HEK293 (cell line): ENCODE measurements at regions not wholly inside any gene's neighbourhood (a gene's known extent, or its start where the extent isn't known, plus 50 kb on each side); places are given as distances from the start of the nearest gene placed in this dataset.

ENCODE experiments used
- CTCF ChIA-PET: fragments of 350-600 bp; formaldehyde crosslinking; extraction: SDS; loops from one replicate; lab custom pipeline; 2021; ENCODE audit warnings: antibody characterized with exemption; lab: Yijun Ruan, JAX
- POLR2A ChIA-PET: fragments of 300-600 bp; formaldehyde crosslinking; extraction: SDS; loops from one replicate; lab custom pipeline; 2020; ENCODE audit warnings: antibody characterized with exemption, inconsistent platforms; lab: Yijun Ruan, JAX
- H3K27ac ChIP-seq: fragments of 200-500 bp; sonication (Bioruptor generic); 2 replicates; pipeline ENCODE4 v1.5.1; 2014; ENCODE audit warnings: low read depth, low read length, control low read depth, inconsistent platforms; ENCODE audit errors: extremely low read depth
- H3K36me3 ChIP-seq, 2 experiments: fragments of 200-500 bp in 1 of 2; sonication (Bioruptor generic) in 1 of 2; 1 replicate in 1 of 2; 2 replicates in 1 of 2; pipeline ENCODE4 v1.5.1; 2014 to 2017; ENCODE audit warnings: inconsistent platforms in 2 of 2, low read length in 2 of 2; ENCODE audit not compliant: control insufficient read depth in 2 of 2, insufficient read depth in 1 of 2
- H3K4me1 ChIP-seq: fragments of 200-500 bp; sonication (Bioruptor generic); 2 replicates; pipeline ENCODE4 v1.5.1; 2014; ENCODE audit warnings: mild to moderate bottlenecking, low read length, inconsistent platforms; ENCODE audit not compliant: control insufficient read depth, insufficient read depth
- H3K4me3 ChIP-seq: 2 replicates; pipeline ENCODE4 v1.5.1; 2011; ENCODE audit warnings: low read depth, mild to moderate bottlenecking, control low read depth, low read length, moderate library complexity
- H3K9me3 ChIP-seq: fragments of 200-500 bp; sonication (Bioruptor generic); 2 replicates; pipeline ENCODE4 v1.5.1; 2014; ENCODE audit warnings: low read depth, low read length, inconsistent platforms; ENCODE audit not compliant: control insufficient read depth, insufficient read depth
- GLIS1 ChIP-seq: fragments of 450-650 bp; formaldehyde crosslinking; IDR thresholded peaks from 2 replicates; pipeline ENCODE4 v1.5.1; 2016; ENCODE audit warnings: missing biosample characterization, missing genetic modification characterization
- KLF1 ChIP-seq: fragments of 450-650 bp; formaldehyde crosslinking; IDR thresholded peaks from 2 replicates; pipeline ENCODE4 v1.5.1; 2016; ENCODE audit warnings: missing biosample characterization, missing genetic modification characterization
- KLF10 ChIP-seq: fragments of 450-650 bp; IDR thresholded peaks from 2 replicates; pipeline ENCODE4 v1.5.1; 2018; ENCODE audit warnings: missing biosample characterization, mild to moderate bottlenecking, missing genetic modification characterization
- MZF1 ChIP-seq: fragments of 450-650 bp; formaldehyde crosslinking; IDR thresholded peaks from 2 replicates; pipeline ENCODE4 v1.5.1; 2017; ENCODE audit warnings: missing biosample characterization, missing genetic modification characterization, borderline replicate concordance
- WT1 ChIP-seq: fragments of 450-650 bp; formaldehyde crosslinking; IDR thresholded peaks from 2 replicates; pipeline ENCODE4 v1.5.1; 2016; ENCODE audit warnings: missing biosample characterization, missing genetic modification characterization
- ZEB2 ChIP-seq: fragments of 450-650 bp; formaldehyde crosslinking; IDR thresholded peaks from 2 replicates; pipeline ENCODE4 v1.5.1; 2016; ENCODE audit warnings: missing biosample characterization, missing genetic modification characterization
- ZNF19 ChIP-seq: fragments of 450-650 bp; formaldehyde crosslinking; IDR thresholded peaks from 2 replicates; pipeline ENCODE4; 2016; ENCODE audit warnings: missing biosample characterization, missing genetic modification characterization, low read depth
- ZNF248 ChIP-seq: fragments of 450-650 bp; formaldehyde crosslinking; IDR thresholded peaks from 2 replicates; pipeline ENCODE4 v1.5.1; 2017; ENCODE audit warnings: missing biosample characterization, missing genetic modification characterization
- ZNF366 ChIP-seq: fragments of 450-650 bp; formaldehyde crosslinking; conservative IDR thresholded peaks from 2 replicates; pipeline ENCODE4 v1.5.1; 2016; ENCODE audit warnings: missing biosample characterization, missing genetic modification characterization
- ZNF416 ChIP-seq: fragments of 450-650 bp; formaldehyde crosslinking; IDR thresholded peaks from 2 replicates; pipeline ENCODE4 v1.5.1; 2016; ENCODE audit warnings: missing biosample characterization, missing genetic modification characterization
- ZNF433 ChIP-seq: fragments of 450-650 bp; formaldehyde crosslinking; IDR thresholded peaks from 2 replicates; pipeline ENCODE4 v1.5.1; 2016; ENCODE audit warnings: missing biosample characterization, missing genetic modification characterization, low read depth
- ZNF510 ChIP-seq: fragments of 450-650 bp; formaldehyde crosslinking; IDR thresholded peaks from 2 replicates; pipeline ENCODE4 v1.5.1; 2018; ENCODE audit warnings: mild to moderate bottlenecking, missing genetic modification characterization, missing biosample characterization; ENCODE audit not compliant: insufficient replicate concordance
- ZNF521 ChIP-seq: fragments of 450-650 bp; formaldehyde crosslinking; IDR thresholded peaks from 2 replicates; pipeline ENCODE4 v1.5.1; 2017; ENCODE audit warnings: missing biosample characterization, mild to moderate bottlenecking, missing genetic modification characterization
- ZNF596 ChIP-seq: fragments of 450-650 bp; IDR thresholded peaks from 2 replicates; pipeline ENCODE4 v1.5.0; 2018; ENCODE audit warnings: missing biosample characterization, mild to moderate bottlenecking, missing genetic modification characterization, moderate library complexity
- ZNF664 ChIP-seq: fragments of 450-650 bp; formaldehyde crosslinking; IDR thresholded peaks from 2 replicates; pipeline ENCODE4 v1.5.1; 2016; ENCODE audit warnings: missing biosample characterization, missing genetic modification characterization
- ZNF777 ChIP-seq: fragments of 450-650 bp; formaldehyde crosslinking; IDR thresholded peaks from 2 replicates; pipeline ENCODE4 v1.5.1; 2017; ENCODE audit warnings: missing biosample characterization, missing genetic modification characterization, borderline replicate concordance
- ZSCAN18 ChIP-seq: fragments of 450-650 bp; formaldehyde crosslinking; IDR thresholded peaks from 2 replicates; pipeline ENCODE4 v1.5.1; 2016; ENCODE audit warnings: missing biosample characterization, missing genetic modification characterization
- TF ChIP-seq, protein P1 (sequence below): fragments of 450-650 bp; formaldehyde crosslinking; IDR thresholded peaks from 2 replicates; pipeline ENCODE4 v1.5.1; 2016; ENCODE audit warnings: missing biosample characterization, missing genetic modification characterization
- TF ChIP-seq, protein P2 (sequence below): fragments of 450-650 bp; formaldehyde crosslinking; conservative IDR thresholded peaks from 2 replicates; pipeline ENCODE4 v1.5.1; 2016; ENCODE audit warnings: low read depth, missing biosample characterization, missing genetic modification characterization

GRCh38 chr11:8839306-8839956 lies 71.6 kb upstream of the AKIP1 start (continued):
- TF ChIP-seq, protein P1, sequence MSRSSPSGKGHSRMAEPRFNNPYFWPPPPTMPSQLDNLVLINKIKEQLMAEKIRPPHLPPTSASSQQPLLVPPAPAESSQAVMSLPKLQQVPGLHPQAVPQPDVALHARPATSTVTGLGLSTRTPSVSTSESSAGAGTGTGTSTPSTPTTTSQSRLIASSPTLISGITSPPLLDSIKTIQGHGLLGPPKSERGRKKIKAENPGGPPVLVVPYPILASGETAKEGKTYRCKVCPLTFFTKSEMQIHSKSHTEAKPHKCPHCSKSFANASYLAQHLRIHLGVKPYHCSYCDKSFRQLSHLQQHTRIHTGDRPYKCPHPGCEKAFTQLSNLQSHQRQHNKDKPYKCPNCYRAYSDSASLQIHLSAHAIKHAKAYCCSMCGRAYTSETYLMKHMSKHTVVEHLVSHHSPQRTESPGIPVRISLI (tag by site-specific recombination): no peak
- TF ChIP-seq ZNF248 (tag by site-specific recombination) (no peak), ZNF366 (no peak), ZEB2 (no peak)

DNA sequence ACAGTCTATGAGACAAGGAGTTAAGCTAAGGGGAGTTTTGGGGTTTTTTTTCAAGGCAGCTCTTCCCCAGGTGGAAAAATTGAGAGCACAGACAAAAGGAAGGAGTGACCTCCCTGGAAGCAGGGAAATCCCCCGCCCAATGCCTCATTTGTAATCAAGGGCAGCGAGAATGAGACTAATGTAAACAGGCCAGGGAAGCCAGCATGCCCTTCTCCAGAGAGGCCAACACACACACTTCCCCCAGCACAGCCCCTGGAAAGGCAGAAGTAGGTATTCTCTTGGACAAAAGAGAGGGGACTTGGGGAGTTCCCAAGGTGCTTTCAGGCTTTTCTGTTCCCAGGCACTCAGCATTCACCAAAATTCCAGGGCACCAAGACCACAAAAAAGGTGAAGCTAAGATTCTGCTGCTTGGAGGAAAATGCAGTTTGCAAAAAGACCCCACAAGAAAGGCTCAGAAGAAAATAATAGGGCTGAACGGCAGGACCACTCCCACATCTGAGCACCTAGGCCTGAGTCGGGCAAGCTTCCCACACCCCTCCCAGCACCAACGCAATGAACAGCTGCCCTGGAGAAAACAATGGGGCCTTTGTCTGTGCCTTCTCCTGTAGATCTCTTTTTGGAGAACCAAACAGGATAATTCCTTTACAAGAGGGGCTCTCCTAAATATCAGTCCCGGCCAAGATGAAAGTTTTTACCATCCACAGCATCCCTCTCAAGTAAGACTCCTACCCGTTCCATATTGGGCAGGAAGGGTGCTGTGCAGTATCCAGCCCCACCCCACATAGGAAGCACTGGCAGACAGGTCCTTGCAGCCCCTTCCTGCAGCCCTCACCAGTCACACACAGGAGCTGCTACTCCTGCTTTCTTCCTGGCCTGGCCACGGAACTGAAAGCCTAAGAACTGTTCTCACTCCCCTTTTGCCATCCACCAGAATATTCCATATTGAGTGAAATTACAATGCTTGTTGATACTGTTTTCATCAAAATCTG lies 70.7 kb upstream of the AKIP1 start:
- ChIA-PET POLR2A (interaction anchor here (0.6 to 1.3 kb wide), 3 partner anchors 31 to 640 kb away, joined by 3 to 4 read pairs (median 4); no protein-coding TSS in a partner anchor), CTCF (interaction anchor here (0.5 to 0.7 kb wide), 4 partner anchors 14 to 641 kb away, joined by 3 to 6 read pairs (median 4); no protein-coding TSS in a partner anchor)
- Histone ChIP-seq H3K4me1 (no peaks in the 10 kb centered on the region), H3K27ac (no peak overlapping the region), H3K9me3 (no peaks in the 10 kb centered on the region), H3K4me3 (no peak overlapping the region), H3K36me3 (no peaks in the 10 kb centered on the region)
- TF ChIP-seq ZNF596 (tag by site-specific recombination): no peak
- TF ChIP-seq MZF1 (tag by site-specific recombination): no peak
- TF ChIP-seq GLIS1: no peak
- no peak for TF ChIP-seq ZNF510 (tag by site-specific recombination)
- no peak for TF ChIP-seq ZNF664 (tag by site-specific recombination)

GRCh38 chr11:8841899-8842298 lies 69.1 kb upstream of the AKIP1 start:
- H3K4me1 ChIP-seq: no peaks in the 10 kb centered on the region
- H3K9me3 ChIP-seq: no peaks in the 10 kb centered on the region
- POLR2A ChIA-PET: no interaction called here
- no peak overlapping the region for H3K27ac ChIP-seq
- CTCF ChIA-PET: no interaction called here
- TF ChIP-seq ZNF521 (tag by site-specific recombination) (no peak), KLF1 (tag by site-specific recombination) (no peak), ZNF416 (tag by site-specific recombination) (no peak), WT1 (tag by site-specific recombination) (no peak), ZNF433 (tag by site-specific recombination) (no peak), ZSCAN18 (no peak), KLF10 (no peak), ZNF19 (tag by site-specific recombination) (no peak), ZNF777 (tag by site-specific recombination) (no peak)
- TF ChIP-seq, protein P2, sequence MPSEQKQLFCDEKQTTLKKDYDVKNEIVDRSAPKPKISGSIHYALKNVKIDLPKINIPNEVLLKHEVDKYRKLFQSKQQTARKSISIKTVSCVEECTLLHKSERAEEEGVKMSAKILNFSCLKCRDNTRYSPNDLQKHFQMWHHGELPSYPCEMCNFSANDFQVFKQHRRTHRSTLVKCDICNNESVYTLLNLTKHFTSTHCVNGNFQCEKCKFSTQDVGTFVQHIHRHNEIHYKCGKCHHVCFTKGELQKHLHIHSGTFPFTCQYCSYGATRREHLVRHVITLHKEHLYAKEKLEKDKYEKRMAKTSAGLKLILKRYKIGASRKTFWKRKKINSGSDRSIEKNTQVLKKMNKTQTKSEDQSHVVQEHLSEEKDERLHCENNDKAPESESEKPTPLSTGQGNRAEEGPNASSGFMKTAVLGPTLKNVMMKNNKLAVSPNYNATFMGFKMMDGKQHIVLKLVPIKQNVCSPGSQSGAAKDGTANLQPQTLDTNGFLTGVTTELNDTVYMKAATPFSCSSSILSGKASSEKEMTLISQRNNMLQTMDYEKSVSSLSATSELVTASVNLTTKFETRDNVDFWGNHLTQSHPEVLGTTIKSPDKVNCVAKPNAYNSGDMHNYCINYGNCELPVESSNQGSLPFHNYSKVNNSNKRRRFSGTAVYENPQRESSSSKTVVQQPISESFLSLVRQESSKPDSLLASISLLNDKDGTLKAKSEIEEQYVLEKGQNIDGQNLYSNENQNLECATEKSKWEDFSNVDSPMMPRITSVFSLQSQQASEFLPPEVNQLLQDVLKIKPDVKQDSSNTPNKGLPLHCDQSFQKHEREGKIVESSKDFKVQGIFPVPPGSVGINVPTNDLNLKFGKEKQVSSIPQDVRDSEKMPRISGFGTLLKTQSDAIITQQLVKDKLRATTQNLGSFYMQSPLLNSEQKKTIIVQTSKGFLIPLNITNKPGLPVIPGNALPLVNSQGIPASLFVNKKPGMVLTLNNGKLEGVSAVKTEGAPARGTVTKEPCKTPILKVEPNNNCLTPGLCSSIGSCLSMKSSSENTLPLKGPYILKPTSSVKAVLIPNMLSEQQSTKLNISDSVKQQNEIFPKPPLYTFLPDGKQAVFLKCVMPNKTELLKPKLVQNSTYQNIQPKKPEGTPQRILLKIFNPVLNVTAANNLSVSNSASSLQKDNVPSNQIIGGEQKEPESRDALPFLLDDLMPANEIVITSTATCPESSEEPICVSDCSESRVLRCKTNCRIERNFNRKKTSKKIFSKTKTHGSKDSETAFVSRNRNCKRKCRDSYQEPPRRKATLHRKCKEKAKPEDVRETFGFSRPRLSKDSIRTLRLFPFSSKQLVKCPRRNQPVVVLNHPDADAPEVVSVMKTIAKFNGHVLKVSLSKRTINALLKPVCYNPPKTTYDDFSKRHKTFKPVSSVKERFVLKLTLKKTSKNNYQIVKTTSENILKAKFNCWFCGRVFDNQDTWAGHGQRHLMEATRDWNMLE (tag by site-specific recombination): no peak
- no peaks in the 10 kb centered on the region for H3K36me3 ChIP-seq
- H3K4me3 ChIP-seq: no peak overlapping the region
